ENCODE measurements at regions not wholly inside any gene's neighbourhood (a gene's known extent, or its start where the extent isn't known, plus 50 kb on each side); places are given as distances from the start of the nearest gene placed in this dataset.

- DNase-seq = peak; percentile 20
Observed at GRCh38 chr4:130233377-130234047, 1137.6 kb downstream of the C4orf33 start.

- DNase-seq = no peak
Observed at GRCh38 chr4:130238121-130238520, 1142.2 kb downstream of the C4orf33 start.

- no peak for DNase-seq
Observed at GRCh38 chr4:130249002-130249401, 1153.0 kb downstream of the C4orf33 start.

GRCh38 chr4:130257271-130257670 lies 1161.3 kb downstream of the C4orf33 start:
- DNase-seq = no peak

- DNase-seq = no peak
Observed at GRCh38 chr4:130266814-130267213, 1170.9 kb downstream of the C4orf33 start.

GRCh38 chr4:130288576-130288975 lies 1192.6 kb downstream of the C4orf33 start:
- DNase-seq = no peak

GRCh38 chr4:130293692-130294091 lies 1197.7 kb downstream of the C4orf33 start:
- DNase-seq = no peak

- DNase-seq = no peak
Observed at GRCh38 chr4:130296448-130296847, 1200.5 kb downstream of the C4orf33 start.

- DNase-seq = no peak
Observed at GRCh38 chr4:130306566-130306965, 1210.6 kb downstream of the C4orf33 start.

GRCh38 chr4:130309221-130309620 lies 1213.3 kb downstream of the C4orf33 start:
- DNase-seq = no peak

- no peak for DNase-seq
Observed at GRCh38 chr4:130322439-130322838, 1226.5 kb downstream of the C4orf33 start.

GRCh38 chr4:130329036-130329435 lies 1233.1 kb downstream of the C4orf33 start:
- no peak for DNase-seq

GRCh38 chr4:130333241-130333759 lies 1237.3 kb downstream of the C4orf33 start:
- no peak for DNase-seq

- DNase-seq = no peak
Observed at GRCh38 chr4:130335417-130336194, 1239.7 kb downstream of the C4orf33 start.

- no peak for DNase-seq
Observed at GRCh38 chr4:130336585-130337217, 1240.7 kb downstream of the C4orf33 start.

GRCh38 chr4:130338851-130339250 lies 1242.9 kb downstream of the C4orf33 start:
- no peak for DNase-seq

- no peak for DNase-seq
Observed at GRCh38 chr4:130349745-130350144, 1253.8 kb downstream of the C4orf33 start.

- DNase-seq = no peak
Observed at GRCh38 chr4:130356873-130357272, 1260.9 kb downstream of the C4orf33 start.

- DNase-seq = no peak
Observed at GRCh38 chr4:130359542-130359941, 1263.6 kb downstream of the C4orf33 start.

- no peak for DNase-seq
Observed at GRCh38 chr4:130361616-130362015, 1265.7 kb downstream of the C4orf33 start.

GRCh38 chr4:130368668-130369067 lies 1272.7 kb downstream of the C4orf33 start:
- DNase-seq = no peak

- no peak for DNase-seq
Observed at GRCh38 chr4:130393231-130393630, 1297.3 kb downstream of the C4orf33 start.

- no peak for DNase-seq
Observed at GRCh38 chr4:130393642-130394041, 1297.7 kb downstream of the C4orf33 start.

- no peak for DNase-seq
Observed at GRCh38 chr4:130395871-130396270, 1299.9 kb downstream of the C4orf33 start.
